ENCODE measurements at regions not wholly inside any gene's neighbourhood (a gene's known extent, or its start where the extent isn't known, plus 50 kb on each side); places are given as distances from the start of the nearest gene placed in this dataset.

DNA sequence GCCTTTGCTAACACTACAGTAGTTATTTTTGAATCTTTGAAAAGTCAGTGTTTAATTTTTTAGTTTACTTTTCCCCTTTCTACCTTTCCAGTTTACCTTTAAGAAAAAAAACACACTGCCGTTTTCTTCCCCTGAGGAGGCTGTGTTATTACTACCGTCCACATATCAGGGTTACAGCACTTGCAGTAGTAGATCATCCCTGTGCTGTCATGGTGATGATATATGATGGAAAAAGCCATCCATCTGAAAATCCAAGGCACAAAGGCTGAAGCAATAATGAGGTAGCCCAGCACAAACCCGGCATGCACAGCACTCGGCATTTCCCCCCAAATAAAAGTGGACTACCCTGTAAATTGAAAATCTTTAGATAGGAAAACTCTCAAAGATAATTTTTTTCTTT is 258.7 kb downstream of the CXXC4 start:
- Histone ChIP-seq H4K20me1 (ENCODE audit: insufficient read depth, low read depth, low read length) (no peaks in the 10 kb centered on the region), H3K27ac (ENCODE audit: low read length) (no peak overlapping the region), H3K36me3 (ENCODE audit: insufficient read depth, low read length) (no peaks in the 10 kb centered on the region), H3K9ac (ENCODE audit: low read length) (no peak overlapping the region), H2AFZ (ENCODE audit: low read length) (no peak overlapping the region), H3K4me2 (ENCODE audit: low read depth, low read length, poor library complexity, severe bottlenecking) (no peak overlapping the region), H3K27me3 (ENCODE audit: low read length) (no peaks in the 10 kb centered on the region), H3K9me3 (ENCODE audit: low read length) (no peaks in the 10 kb centered on the region; the same call in 1 of the 2 replicates), H3K4me3 (ENCODE audit: low read length) (no peak overlapping the region), H3K79me2 (ENCODE audit: low read length) (no peaks in the 10 kb centered on the region), H3K4me1 (ENCODE audit: low read length) (no peaks in the 10 kb centered on the region), H3K9me2 (replicated peaks; ENCODE audit: insufficient read depth, low read length) (no peaks in the 10 kb centered on the region)
- no peak for DNase-seq

DNA sequence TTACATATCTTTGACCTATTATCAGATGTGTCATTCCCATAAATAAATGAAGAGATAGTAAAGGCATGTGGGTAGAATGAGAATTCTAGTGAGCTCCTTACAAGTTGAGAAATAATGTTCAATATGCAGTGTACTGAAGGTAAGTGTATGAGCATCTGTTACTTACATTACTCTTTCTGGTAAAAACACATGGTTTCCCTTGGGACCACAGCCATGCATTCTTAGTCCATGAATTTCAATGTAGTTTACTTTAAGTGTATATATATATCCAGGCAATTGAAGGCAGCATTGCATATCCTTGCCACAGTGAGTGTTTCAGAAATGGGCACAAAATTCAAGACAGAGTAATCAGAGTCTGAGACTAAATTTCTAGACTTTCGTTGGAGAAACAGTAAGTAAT is 277.2 kb downstream of the CXXC4 start:
- Histone ChIP-seq H3K79me2 (ENCODE audit: low read length) (no peaks in the 10 kb centered on the region), H2AFZ (ENCODE audit: low read length) (no peak overlapping the region), H3K36me3 (ENCODE audit: insufficient read depth, low read length) (no peaks in the 10 kb centered on the region), H3K9ac (ENCODE audit: low read length) (no peak overlapping the region), H3K27me3 (ENCODE audit: low read length) (no peaks in the 10 kb centered on the region), H3K4me2 (ENCODE audit: low read depth, low read length, poor library complexity, severe bottlenecking) (no peak overlapping the region), H4K20me1 (ENCODE audit: insufficient read depth, low read depth, low read length) (no peaks in the 10 kb centered on the region), H3K4me1 (ENCODE audit: low read length) (no peaks in the 10 kb centered on the region), H3K27ac (ENCODE audit: low read length) (no peak overlapping the region), H3K4me3 (ENCODE audit: low read length) (no peak overlapping the region), H3K9me3 (ENCODE audit: low read length) (peaks cover 16% of the 10 kb centered on the region), H3K9me2 (replicated peaks; ENCODE audit: insufficient read depth, low read length) (no peaks in the 10 kb centered on the region)
- DNase-seq = no peak

- H3K27ac ChIP-seq (ENCODE audit: low read length) = no peak overlapping the region
- no peak for DNase-seq
- no peak overlapping the region for H3K4me3 ChIP-seq (ENCODE audit: low read length)
- H3K4me2 ChIP-seq (ENCODE audit: low read depth, low read length, poor library complexity, severe bottlenecking) = no peak overlapping the region
- no peaks in the 10 kb centered on the region for H3K4me1 ChIP-seq (ENCODE audit: low read length)
- H2AFZ ChIP-seq (ENCODE audit: low read length) = no peak overlapping the region
- no peaks in the 10 kb centered on the region for H3K79me2 ChIP-seq (ENCODE audit: low read length)
- H3K36me3 ChIP-seq (ENCODE audit: insufficient read depth, low read length) = no peaks in the 10 kb centered on the region
- peaks cover 7% of the 10 kb centered on the region for H3K9me3 ChIP-seq (ENCODE audit: low read length)
- H4K20me1 ChIP-seq (ENCODE audit: insufficient read depth, low read depth, low read length) = no peaks in the 10 kb centered on the region
- no peaks in the 10 kb centered on the region for H3K9me2 ChIP-seq (replicated peaks; ENCODE audit: insufficient read depth, low read length)
- no peaks in the 10 kb centered on the region for H3K27me3 ChIP-seq (ENCODE audit: low read length)
- H3K9ac ChIP-seq (ENCODE audit: low read length) = no peak overlapping the region
These were observed 283.0 kb downstream of the CXXC4 start for GRCh38 chr4:104211657-104212056.

DNA sequence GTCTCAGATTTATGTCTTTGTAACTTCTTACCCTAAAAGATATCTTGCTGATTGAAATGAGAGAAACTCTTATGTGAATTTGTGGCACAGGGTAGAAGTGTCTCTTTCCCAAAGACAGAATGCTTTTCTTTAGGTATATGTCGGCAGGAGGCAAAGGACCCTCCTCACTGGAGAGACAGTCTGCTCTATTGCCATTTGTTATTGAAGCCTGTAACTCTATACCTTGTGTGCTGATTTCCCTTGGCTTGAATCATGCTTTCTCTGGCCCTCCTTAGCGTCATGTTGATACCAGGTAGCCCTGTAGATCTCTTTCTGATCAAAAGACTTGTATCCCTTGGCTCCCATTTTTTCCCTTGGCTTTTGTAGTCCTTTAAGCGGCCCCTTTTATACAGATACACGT is 284.3 kb downstream of the CXXC4 start:
- Histone ChIP-seq H4K20me1 (ENCODE audit: insufficient read depth, low read depth, low read length) (no peaks in the 10 kb centered on the region), H3K9ac (ENCODE audit: low read length) (no peak overlapping the region), H3K36me3 (ENCODE audit: insufficient read depth, low read length) (no peaks in the 10 kb centered on the region)

GRCh38 chr4:104206784-104207183 is 287.9 kb downstream of the CXXC4 start:
- Histone ChIP-seq H3K79me2 (ENCODE audit: low read length) (no peaks in the 10 kb centered on the region), H2AFZ (ENCODE audit: low read length) (no peak overlapping the region), H3K27ac (ENCODE audit: low read length) (no peak overlapping the region), H3K9ac (ENCODE audit: low read length) (no peak overlapping the region), H3K4me2 (ENCODE audit: low read depth, low read length, poor library complexity, severe bottlenecking) (no peak overlapping the region), H3K9me2 (replicated peaks; ENCODE audit: insufficient read depth, low read length) (no peaks in the 10 kb centered on the region), H3K4me3 (ENCODE audit: low read length) (no peak overlapping the region), H3K9me3 (ENCODE audit: low read length) (no peaks in the 10 kb centered on the region), H3K4me1 (ENCODE audit: low read length) (no peaks in the 10 kb centered on the region), H4K20me1 (ENCODE audit: insufficient read depth, low read depth, low read length) (no peaks in the 10 kb centered on the region), H3K36me3 (ENCODE audit: insufficient read depth, low read length) (no peaks in the 10 kb centered on the region), H3K27me3 (ENCODE audit: low read length) (no peaks in the 10 kb centered on the region)
- DNase-seq = no peak

More for the DNA sequence above, 284.3 kb downstream of the CXXC4 start:
- H3K27me3 ChIP-seq (ENCODE audit: low read length) = no peaks in the 10 kb centered on the region
- H3K27ac ChIP-seq (ENCODE audit: low read length) = no peak overlapping the region
- H3K9me2 ChIP-seq (replicated peaks; ENCODE audit: insufficient read depth, low read length) = no peaks in the 10 kb centered on the region
- H3K9me3 ChIP-seq (ENCODE audit: low read length) = peaks cover 7% of the 10 kb centered on the region
- no peak for DNase-seq
- no peaks in the 10 kb centered on the region for H3K79me2 ChIP-seq (ENCODE audit: low read length)
- H2AFZ ChIP-seq (ENCODE audit: low read length) = no peak overlapping the region
- no peak overlapping the region for H3K4me2 ChIP-seq (ENCODE audit: low read depth, low read length, poor library complexity, severe bottlenecking)
- H3K4me3 ChIP-seq (ENCODE audit: low read length) = no peak overlapping the region
- H3K4me1 ChIP-seq (ENCODE audit: low read length) = no peaks in the 10 kb centered on the region

DNA sequence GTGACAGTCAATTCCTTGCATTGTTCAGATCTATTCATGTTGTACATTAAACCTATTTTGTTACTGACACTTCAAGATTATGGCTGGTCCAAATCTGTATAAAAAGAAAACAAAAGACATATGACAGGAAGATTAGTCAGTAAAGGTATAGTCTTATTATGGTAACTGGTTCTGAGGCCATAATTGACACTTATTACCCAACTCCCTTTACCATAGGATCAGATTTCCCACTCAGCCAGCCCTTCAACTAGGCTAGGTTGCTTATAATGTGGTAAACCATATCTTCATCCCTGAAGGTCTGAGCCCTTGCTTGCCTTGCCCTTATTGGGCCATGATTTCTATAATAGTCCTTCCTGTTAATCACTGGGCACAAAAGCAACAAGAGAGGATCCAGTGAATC is 289.6 kb downstream of the CXXC4 start:
- Histone ChIP-seq H3K79me2 (ENCODE audit: low read length) (no peaks in the 10 kb centered on the region), H3K9me3 (ENCODE audit: low read length) (no peaks in the 10 kb centered on the region), H3K4me3 (ENCODE audit: low read length) (no peak overlapping the region), H4K20me1 (ENCODE audit: insufficient read depth, low read depth, low read length) (no peaks in the 10 kb centered on the region), H2AFZ (ENCODE audit: low read length) (no peak overlapping the region), H3K9me2 (replicated peaks; ENCODE audit: insufficient read depth, low read length) (no peaks in the 10 kb centered on the region), H3K4me2 (ENCODE audit: low read depth, low read length, poor library complexity, severe bottlenecking) (no peak overlapping the region), H3K27me3 (ENCODE audit: low read length) (no peaks in the 10 kb centered on the region), H3K27ac (ENCODE audit: low read length) (no peak overlapping the region), H3K9ac (ENCODE audit: low read length) (no peak overlapping the region), H3K4me1 (ENCODE audit: low read length) (no peaks in the 10 kb centered on the region), H3K36me3 (ENCODE audit: insufficient read depth, low read length) (no peaks in the 10 kb centered on the region)
- no peak for DNase-seq

DNA sequence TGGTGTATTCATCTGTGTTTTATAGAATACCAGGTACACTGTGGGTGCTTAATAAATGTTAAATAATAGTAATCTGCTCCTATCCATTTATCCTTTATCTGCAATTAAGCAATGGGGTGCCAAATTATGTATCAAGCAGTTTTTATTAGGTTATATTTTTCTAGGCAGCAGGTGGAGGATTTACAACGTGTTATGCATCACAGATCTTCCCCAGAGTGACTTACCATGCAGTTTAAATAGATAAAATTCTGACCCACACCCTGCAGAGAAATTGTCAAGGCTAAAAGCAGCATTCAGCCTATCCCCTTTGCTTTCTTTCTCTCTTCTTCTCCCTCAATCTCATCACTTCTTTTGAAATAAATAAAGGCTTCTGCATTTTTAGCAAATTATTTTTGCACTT is 306.4 kb downstream of the CXXC4 start:
- H3K4me1 ChIP-seq (ENCODE audit: low read length) = no peaks in the 10 kb centered on the region
- no peaks in the 10 kb centered on the region for H3K36me3 ChIP-seq (ENCODE audit: insufficient read depth, low read length)
- H3K79me2 ChIP-seq (ENCODE audit: low read length) = no peaks in the 10 kb centered on the region
- H3K9me3 ChIP-seq (ENCODE audit: low read length) = no peaks in the 10 kb centered on the region
- no peak overlapping the region for H2AFZ ChIP-seq (ENCODE audit: low read length)
- H4K20me1 ChIP-seq (ENCODE audit: insufficient read depth, low read depth, low read length) = no peaks in the 10 kb centered on the region
- H3K9me2 ChIP-seq (replicated peaks; ENCODE audit: insufficient read depth, low read length) = no peaks in the 10 kb centered on the region
- H3K9ac ChIP-seq (ENCODE audit: low read length) = no peak overlapping the region
- no peak for DNase-seq
- H3K4me2 ChIP-seq (ENCODE audit: low read depth, low read length, poor library complexity, severe bottlenecking) = no peak overlapping the region
- no peak overlapping the region for H3K27ac ChIP-seq (ENCODE audit: low read length)
- no peaks in the 10 kb centered on the region for H3K27me3 ChIP-seq (ENCODE audit: low read length)
- H3K4me3 ChIP-seq (ENCODE audit: low read length) = no peak overlapping the region

DNA sequence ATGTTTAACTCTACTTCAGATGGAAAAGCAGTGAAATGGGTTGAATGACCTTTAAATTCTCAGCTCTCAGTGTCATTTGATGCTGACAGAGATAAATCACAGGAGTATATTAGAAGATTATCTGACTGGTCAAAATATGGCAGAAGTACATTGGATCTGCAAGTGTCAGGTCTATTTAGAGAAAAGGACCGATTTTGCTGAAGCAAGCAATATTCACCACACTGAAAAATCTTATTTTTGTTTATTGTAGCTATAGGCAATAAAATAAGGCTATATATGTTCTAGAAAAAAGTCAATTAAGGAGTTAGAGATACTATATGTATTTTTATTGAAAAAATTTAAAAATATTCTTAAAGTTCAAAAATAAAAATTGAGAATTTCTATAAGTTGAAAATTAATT is 325.3 kb downstream of the CXXC4 start:
- H4K20me1 ChIP-seq (ENCODE audit: insufficient read depth, low read depth, low read length) = no peaks in the 10 kb centered on the region
- H3K9me2 ChIP-seq (replicated peaks; ENCODE audit: insufficient read depth, low read length) = no peaks in the 10 kb centered on the region
- peaks cover 13% of the 10 kb centered on the region; the same call in 1 of the 2 replicates for H3K9me3 ChIP-seq (ENCODE audit: low read length)
- DNase-seq = no peak
- H2AFZ ChIP-seq (ENCODE audit: low read length) = no peak overlapping the region
- H3K27ac ChIP-seq (ENCODE audit: low read length) = no peak overlapping the region
- H3K27me3 ChIP-seq (ENCODE audit: low read length) = no peaks in the 10 kb centered on the region
- H3K4me2 ChIP-seq (ENCODE audit: low read depth, low read length, poor library complexity, severe bottlenecking) = no peak overlapping the region
- H3K4me1 ChIP-seq (ENCODE audit: low read length) = no peaks in the 10 kb centered on the region
- no peaks in the 10 kb centered on the region for H3K79me2 ChIP-seq (ENCODE audit: low read length)
- H3K9ac ChIP-seq (ENCODE audit: low read length) = no peak overlapping the region
- H3K4me3 ChIP-seq (ENCODE audit: low read length) = no peak overlapping the region
- no peaks in the 10 kb centered on the region for H3K36me3 ChIP-seq (ENCODE audit: insufficient read depth, low read length)

DNA sequence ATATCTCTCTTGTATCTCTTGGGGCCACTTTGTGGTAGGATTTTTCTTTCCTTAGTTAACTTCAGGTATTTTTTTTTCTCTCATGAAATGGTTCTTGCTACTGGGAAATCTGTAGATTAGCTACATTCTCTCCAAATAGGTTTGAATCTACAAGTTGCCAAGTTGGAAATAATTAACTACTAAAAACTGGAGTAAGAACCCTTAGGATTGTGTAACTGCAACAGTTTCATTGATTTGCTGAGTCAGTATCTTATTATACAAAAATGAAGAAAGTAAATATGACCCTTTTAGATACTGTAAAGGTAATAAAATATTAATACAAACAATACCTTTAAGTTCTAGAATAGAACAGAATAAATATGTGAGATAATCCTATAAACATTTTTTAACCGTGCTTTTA is 327.9 kb downstream of the CXXC4 start:
- no peak overlapping the region for H3K9ac ChIP-seq (ENCODE audit: low read length)
- H3K27ac ChIP-seq (ENCODE audit: low read length) = no peak overlapping the region
- no peaks in the 10 kb centered on the region for H3K9me2 ChIP-seq (replicated peaks; ENCODE audit: insufficient read depth, low read length)
- H3K4me3 ChIP-seq (ENCODE audit: low read length) = no peak overlapping the region
- H3K36me3 ChIP-seq (ENCODE audit: insufficient read depth, low read length) = no peaks in the 10 kb centered on the region
- peaks cover 10% of the 10 kb centered on the region; the same call in 1 of the 2 replicates for H3K9me3 ChIP-seq (ENCODE audit: low read length)
- no peaks in the 10 kb centered on the region for H3K79me2 ChIP-seq (ENCODE audit: low read length)
- no peak overlapping the region for H2AFZ ChIP-seq (ENCODE audit: low read length)
- H4K20me1 ChIP-seq (ENCODE audit: insufficient read depth, low read depth, low read length) = no peaks in the 10 kb centered on the region
- no peak overlapping the region for H3K4me2 ChIP-seq (ENCODE audit: low read depth, low read length, poor library complexity, severe bottlenecking)
- no peaks in the 10 kb centered on the region for H3K4me1 ChIP-seq (ENCODE audit: low read length)
- H3K27me3 ChIP-seq (ENCODE audit: low read length) = no peaks in the 10 kb centered on the region
- no peak for DNase-seq
